ENCODE measurements at regions not wholly inside any gene's neighbourhood (a gene's known extent, or its start where the extent isn't known, plus 50 kb on each side); places are given as distances from the start of the nearest gene placed in this dataset.

GRCh38 chr15:37260255-37260654, 159.9 kb upstream of the MEIS2 start:
- TF ChIP-seq CTCF (IDR thresholded peaks at IDR 0.05) (no peak), EP300 (IDR thresholded peaks at IDR 0.05; ENCODE audit: borderline replicate concordance in 1 of 2, low read depth in 1 of 2, low read length in 1 of 2) (no peak), FOXJ3 (CRISPR knock-in tag; IDR thresholded peaks at IDR 0.05) (no peak)

Measured in SK-N-SH (cell line).